A549 (cell line): ENCODE measurements at regions not wholly inside any gene's neighbourhood (a gene's known extent, or its start where the extent isn't known, plus 50 kb on each side); places are given as distances from the start of the nearest gene placed in this dataset.

Source experiments
- small RNA-seq, 6 experiments: library from RNA; depleted of rRNA; stranded (forward); fragments of <200 nt; gene quantifications; one replicate each; pipeline ENCODE3, GENCODE V24; 2012

Small RNA genes lying in the stretch of these regions (small RNA-seq; reads per million reads assigned to genes)
- 0 reads per million in 6 experiments for gene RF00279
- 0 reads per million in 6 experiments for gene Z82210.1
